HFFc6 (cell line): ENCODE measurements at regions not wholly inside any gene's neighbourhood (a gene's known extent, or its start where the extent isn't known, plus 50 kb on each side); places are given as distances from the start of the nearest gene placed in this dataset.

Experiments used
- DNase-seq: peaks from one replicate; pipeline ENCODE4 v3.0.0-alpha.2; 2018
- H3K27ac Mint-ChIP-seq: 2 replicates; pipeline ENCODE4 v1.8.0; 2020; ENCODE audit warnings: mild to moderate bottlenecking, mixed read lengths
- H3K27me3 Mint-ChIP-seq: 2 replicates; pipeline ENCODE4 v1.8.0; 2021; ENCODE audit warnings: mild to moderate bottlenecking, moderate library complexity, mixed read lengths; ENCODE audit not compliant: insufficient read depth
- H3K36me3 Mint-ChIP-seq: 2 replicates; pipeline ENCODE4 v1.8.0; 2021; ENCODE audit warnings: low read depth, mixed read lengths
- H3K4me1 Mint-ChIP-seq: 2 replicates; pipeline ENCODE4 v1.8.0; 2020; ENCODE audit warnings: low read depth, mixed read lengths
- H3K4me3 Mint-ChIP-seq: 2 replicates; pipeline ENCODE4 v1.8.0; 2020; ENCODE audit warnings: mild to moderate bottlenecking, moderate library complexity, mixed read lengths
- H3K9me3 Mint-ChIP-seq: 2 replicates; pipeline ENCODE4 v1.8.0; 2020; ENCODE audit warnings: mild to moderate bottlenecking, mixed read lengths
- CTCF ChIP-seq: fragments of 200-600 bp; sonication (generic); IDR thresholded peaks from 2 replicates; pipeline ENCODE4 v1.5.0; 2021; ENCODE audit warnings: antibody characterized with exemption, mild to moderate bottlenecking

- DNase-seq = no peak
- H3K36me3 Mint-ChIP-seq = no peaks in the 10 kb centered on the region
- peak overlapping the region; percentile 98 for H3K27ac Mint-ChIP-seq
- H3K4me1 Mint-ChIP-seq = peaks cover 100% of the 10 kb centered on the region
- peak overlapping the region; percentile 84 for H3K4me3 Mint-ChIP-seq
- H3K9me3 Mint-ChIP-seq = no peaks in the 10 kb centered on the region
- TF ChIP-seq CTCF = no peak
- H3K27me3 Mint-ChIP-seq = peaks cover 1% of the 10 kb centered on the region
Observed at GRCh38 chr2:207255565-207256470, 90.1 kb upstream of the KLF7 start.

GRCh38 chr2:207256476-207257207, 90.9 kb upstream of the KLF7 start:
- Mint-ChIP-seq H3K27ac (peak overlapping the region; percentile 98), H3K9me3 (no peaks in the 10 kb centered on the region), H3K27me3 (peaks cover 1% of the 10 kb centered on the region), H3K4me1 (peaks cover 100% of the 10 kb centered on the region), H3K4me3 (peak overlapping the region; percentile 24), H3K36me3 (no peaks in the 10 kb centered on the region)
- no peak for TF ChIP-seq CTCF
- DNase-seq = peak; percentile 33

- H3K27me3 Mint-ChIP-seq = peaks cover 1% of the 10 kb centered on the region
- DNase-seq = no peak
- no peaks in the 10 kb centered on the region for H3K9me3 Mint-ChIP-seq
- no peak for TF ChIP-seq CTCF
- H3K36me3 Mint-ChIP-seq = no peaks in the 10 kb centered on the region
- H3K4me3 Mint-ChIP-seq = peak overlapping the region; percentile 79
- H3K4me1 Mint-ChIP-seq = peaks cover 97% of the 10 kb centered on the region
- H3K27ac Mint-ChIP-seq = peak overlapping the region; percentile 98
Observed at GRCh38 chr2:207257251-207258250, 91.8 kb upstream of the KLF7 start.

- no peaks in the 10 kb centered on the region for H3K36me3 Mint-ChIP-seq
- no peaks in the 10 kb centered on the region for H3K9me3 Mint-ChIP-seq
- peaks cover 1% of the 10 kb centered on the region for H3K27me3 Mint-ChIP-seq
- 0 out of 2 replicates have a peak, but pooled peaks have one; percentile 20 for TF ChIP-seq CTCF
- H3K4me3 Mint-ChIP-seq = peak overlapping the region; percentile 79
- peak overlapping the region; percentile 98 for H3K27ac Mint-ChIP-seq
- peaks cover 93% of the 10 kb centered on the region for H3K4me1 Mint-ChIP-seq
- peak; percentile 100 for DNase-seq
Observed at GRCh38 chr2:207258263-207258991, 92.7 kb upstream of the KLF7 start.
